AG10803 (cell line): ENCODE measurements at regions not wholly inside any gene's neighbourhood (a gene's known extent, or its start where the extent isn't known, plus 50 kb on each side); places are given as distances from the start of the nearest gene placed in this dataset.

Experiments used
- DNase-seq: peaks from one replicate; pipeline ENCODE4 v3.0.0; 2010; ENCODE audit warnings: low read depth
- H3K4me3 ChIP-seq: 2 replicates; pipeline ENCODE4 v1.5.1; 2011; ENCODE audit warnings: mild to moderate bottlenecking, low read length, control low read depth
- TF ChIP-seq, protein P1 (sequence below): conservative IDR thresholded peaks from 2 replicates; pipeline ENCODE4 v1.5.1; 2011; ENCODE audit warnings: mild to moderate bottlenecking, low read length, control low read depth, inconsistent platforms

DNA sequence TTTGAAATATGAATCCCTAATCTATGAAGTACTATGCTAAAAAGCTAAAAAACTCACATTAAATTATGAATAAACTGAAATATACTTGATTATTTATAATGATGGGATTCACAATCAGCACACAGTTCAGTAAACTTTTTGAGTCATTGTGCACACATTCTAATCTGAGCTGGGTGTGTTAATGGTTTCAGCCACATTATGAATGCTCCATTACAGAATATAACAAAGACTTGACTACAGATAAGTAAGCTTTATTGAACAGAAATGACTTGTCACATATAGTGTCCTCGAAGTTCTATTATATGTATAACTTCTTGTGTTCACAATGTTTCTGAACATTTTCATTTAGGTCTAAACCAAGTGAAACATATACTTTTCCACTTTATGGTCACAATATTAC, 1649.9 kb upstream of the IGFBP7 start:
- TF ChIP-seq, protein P1, sequence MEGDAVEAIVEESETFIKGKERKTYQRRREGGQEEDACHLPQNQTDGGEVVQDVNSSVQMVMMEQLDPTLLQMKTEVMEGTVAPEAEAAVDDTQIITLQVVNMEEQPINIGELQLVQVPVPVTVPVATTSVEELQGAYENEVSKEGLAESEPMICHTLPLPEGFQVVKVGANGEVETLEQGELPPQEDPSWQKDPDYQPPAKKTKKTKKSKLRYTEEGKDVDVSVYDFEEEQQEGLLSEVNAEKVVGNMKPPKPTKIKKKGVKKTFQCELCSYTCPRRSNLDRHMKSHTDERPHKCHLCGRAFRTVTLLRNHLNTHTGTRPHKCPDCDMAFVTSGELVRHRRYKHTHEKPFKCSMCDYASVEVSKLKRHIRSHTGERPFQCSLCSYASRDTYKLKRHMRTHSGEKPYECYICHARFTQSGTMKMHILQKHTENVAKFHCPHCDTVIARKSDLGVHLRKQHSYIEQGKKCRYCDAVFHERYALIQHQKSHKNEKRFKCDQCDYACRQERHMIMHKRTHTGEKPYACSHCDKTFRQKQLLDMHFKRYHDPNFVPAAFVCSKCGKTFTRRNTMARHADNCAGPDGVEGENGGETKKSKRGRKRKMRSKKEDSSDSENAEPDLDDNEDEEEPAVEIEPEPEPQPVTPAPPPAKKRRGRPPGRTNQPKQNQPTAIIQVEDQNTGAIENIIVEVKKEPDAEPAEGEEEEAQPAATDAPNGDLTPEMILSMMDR, result no peak
- DNase-seq, result no peak
- no peak overlapping the region for H3K4me3 ChIP-seq

- no peak for DNase-seq
- TF ChIP-seq, protein P1, result no peak
- H3K4me3 ChIP-seq, result no peak overlapping the region
Measured at GRCh38 chr4:58749206-58749605, 1639.0 kb upstream of the IGFBP7 start.

GRCh38 chr4:58740897-58741296, 1630.7 kb upstream of the IGFBP7 start:
- TF ChIP-seq, protein P1, result no peak
- no peak for DNase-seq
- H3K4me3 ChIP-seq, result no peak overlapping the region

GRCh38 chr4:58739275-58739674, 1629.1 kb upstream of the IGFBP7 start:
- DNase-seq, result no peak
- H3K4me3 ChIP-seq, result no peak overlapping the region
- TF ChIP-seq, protein P1, result no peak

DNA sequence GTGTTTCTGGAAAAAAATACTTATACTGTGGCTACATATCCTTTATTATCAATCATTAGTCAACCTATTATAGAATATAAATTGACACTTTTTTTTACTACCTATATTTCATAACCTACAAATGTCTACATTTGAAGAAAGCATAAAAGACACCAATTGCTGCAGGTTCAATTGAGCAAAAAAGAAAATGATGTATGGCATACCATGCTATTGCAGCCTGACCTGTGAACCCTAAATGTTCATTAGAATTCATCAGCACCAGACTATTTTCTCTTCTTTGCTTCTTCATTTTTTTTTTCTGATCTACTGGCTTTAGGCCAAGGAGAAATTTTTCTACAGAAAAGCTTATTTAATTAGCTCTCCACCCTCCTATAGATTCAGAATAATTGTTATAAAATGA, 1628.2 kb upstream of the IGFBP7 start:
- H3K4me3 ChIP-seq, result no peak overlapping the region
- DNase-seq, result no peak
- TF ChIP-seq, protein P1, result no peak

- no peak overlapping the region for H3K4me3 ChIP-seq
- no peak for DNase-seq
- TF ChIP-seq, protein P1, result no peak
Measured at GRCh38 chr4:58734030-58734674, 1624.0 kb upstream of the IGFBP7 start.

- TF ChIP-seq, protein P1, result no peak
- no peak overlapping the region for H3K4me3 ChIP-seq
- no peak for DNase-seq
Measured at GRCh38 chr4:58732973-58733372, 1622.8 kb upstream of the IGFBP7 start.
